ENCODE measurements at regions not wholly inside any gene's neighbourhood (a gene's known extent, or its start where the extent isn't known, plus 50 kb on each side); places are given as distances from the start of the nearest gene placed in this dataset.

- H3K4me3 ChIP-seq = no peak overlapping the region
- no peaks in the 10 kb centered on the region for H3K4me1 ChIP-seq (ENCODE audit: control insufficient read depth in 5 of 5, insufficient read depth in 5 of 5, low read length in 5 of 5)
- peaks cover 0 to 2% (median 0%) of the 10 kb centered on the region in 4 donors for H3K9me3 ChIP-seq (ENCODE audit: control insufficient read depth in 4 of 4, insufficient read depth in 3 of 4, low read length in 3 of 4)
- H3K27me3 ChIP-seq (ENCODE audit: control insufficient read depth in 3 of 3, insufficient read depth in 3 of 3, low read length in 2 of 3) = no peaks in the 10 kb centered on the region
- no peak for TF ChIP-seq CTCF (IDR thresholded peaks at IDR 0.05; ENCODE audit: control extremely low read depth, extremely low read depth)
- WGBS, 2 donors = 77 to 81% methylated on average over 4 of the region's 4 CpGs
- ATAC-seq (ENCODE audit: insufficient read depth, low FRiP score) (no peak), DNase-seq (peak in 1 of 3 donors; percentile 3)
- H3K36me3 ChIP-seq (ENCODE audit: control insufficient read depth in 4 of 4, insufficient read depth in 4 of 4, low read length in 4 of 4) = no peaks in the 10 kb centered on the region
- H3K27ac ChIP-seq (ENCODE audit: low read depth in 1 of 2, low read length in 1 of 2) = no peak overlapping the region
- H3K9ac ChIP-seq (ENCODE audit: insufficient read depth in 1 of 2, low read length in 2 of 2) = no peak overlapping the region
Observed at GRCh38 chr4:181737744-181738143, 505.5 kb upstream of the TENM3 start.

GRCh38 chr4:181739031-181739430 lies 504.2 kb upstream of the TENM3 start:
- WGBS, 2 donors = 82% methylated on average over 6 of the region's 6 CpGs
- ATAC-seq (ENCODE audit: insufficient read depth, low FRiP score) = no peak
- DNase-seq = no peak
- H3K9me3 ChIP-seq (ENCODE audit: control insufficient read depth in 4 of 4, insufficient read depth in 3 of 4, low read length in 3 of 4) = peaks cover 0 to 2% (median 0%) of the 10 kb centered on the region in 4 donors
- no peak overlapping the region for H3K9ac ChIP-seq (ENCODE audit: insufficient read depth in 1 of 2, low read length in 2 of 2)
- H3K36me3 ChIP-seq (ENCODE audit: control insufficient read depth in 4 of 4, insufficient read depth in 4 of 4, low read length in 4 of 4) = no peaks in the 10 kb centered on the region
- no peak overlapping the region for H3K4me3 ChIP-seq
- no peak overlapping the region for H3K27ac ChIP-seq (ENCODE audit: low read depth in 1 of 2, low read length in 1 of 2)
- H3K27me3 ChIP-seq (ENCODE audit: control insufficient read depth in 3 of 3, insufficient read depth in 3 of 3, low read length in 2 of 3) = no peaks in the 10 kb centered on the region
- TF ChIP-seq CTCF (IDR thresholded peaks at IDR 0.05; ENCODE audit: control extremely low read depth, extremely low read depth) = no peak
- H3K4me1 ChIP-seq (ENCODE audit: control insufficient read depth in 5 of 5, insufficient read depth in 5 of 5, low read length in 5 of 5) = no peaks in the 10 kb centered on the region

- no peaks in the 10 kb centered on the region for H3K27me3 ChIP-seq (ENCODE audit: control insufficient read depth in 3 of 3, insufficient read depth in 3 of 3, low read length in 2 of 3)
- no peak overlapping the region for H3K27ac ChIP-seq (ENCODE audit: low read depth in 1 of 2, low read length in 1 of 2)
- no peak for TF ChIP-seq CTCF (IDR thresholded peaks at IDR 0.05; ENCODE audit: control extremely low read depth, extremely low read depth)
- 81 to 88% methylated on average over 6 of the region's 6 CpGs for WGBS, 2 donors
- peaks cover 0 to 2% (median 0%) of the 10 kb centered on the region in 4 donors for H3K9me3 ChIP-seq (ENCODE audit: control insufficient read depth in 4 of 4, insufficient read depth in 3 of 4, low read length in 3 of 4)
- no peak for DNase-seq
- H3K36me3 ChIP-seq (ENCODE audit: control insufficient read depth in 4 of 4, insufficient read depth in 4 of 4, low read length in 4 of 4) = no peaks in the 10 kb centered on the region
- no peak overlapping the region for H3K9ac ChIP-seq (ENCODE audit: insufficient read depth in 1 of 2, low read length in 2 of 2)
- H3K4me3 ChIP-seq = no peak overlapping the region
- no peaks in the 10 kb centered on the region for H3K4me1 ChIP-seq (ENCODE audit: control insufficient read depth in 5 of 5, insufficient read depth in 5 of 5, low read length in 5 of 5)
- no peak for ATAC-seq (ENCODE audit: insufficient read depth, low FRiP score)
Observed at GRCh38 chr4:181741513-181741912, 501.7 kb upstream of the TENM3 start.

- no peak overlapping the region for H3K9ac ChIP-seq (ENCODE audit: insufficient read depth in 1 of 2, low read length in 2 of 2)
- no peaks in the 10 kb centered on the region for H3K36me3 ChIP-seq (ENCODE audit: control insufficient read depth in 4 of 4, insufficient read depth in 4 of 4, low read length in 4 of 4)
- H3K4me1 ChIP-seq (ENCODE audit: control insufficient read depth in 5 of 5, insufficient read depth in 5 of 5, low read length in 5 of 5) = no peaks in the 10 kb centered on the region
- TF ChIP-seq CTCF (IDR thresholded peaks at IDR 0.05; ENCODE audit: control extremely low read depth, extremely low read depth) = no peak
- H3K27me3 ChIP-seq (ENCODE audit: control insufficient read depth in 3 of 3, insufficient read depth in 3 of 3, low read length in 2 of 3) = no peaks in the 10 kb centered on the region
- H3K4me3 ChIP-seq = no peak overlapping the region
- ATAC-seq (ENCODE audit: insufficient read depth, low FRiP score) = no peak
- H3K27ac ChIP-seq (ENCODE audit: low read depth in 1 of 2, low read length in 1 of 2) = no peak overlapping the region
- WGBS, 2 donors = 82 to 93% methylated on average over 1 of the region's 1 CpG
- H3K9me3 ChIP-seq (ENCODE audit: control insufficient read depth in 4 of 4, insufficient read depth in 3 of 4, low read length in 3 of 4) = no peaks in the 10 kb centered on the region
- DNase-seq = no peak
Observed at GRCh38 chr4:181745933-181746625, 497.1 kb upstream of the TENM3 start.
